ENCODE measurements at regions not wholly inside any gene's neighbourhood (a gene's known extent, or its start where the extent isn't known, plus 50 kb on each side); places are given as distances from the start of the nearest gene placed in this dataset.

GRCh38 chr13:111475488-111475887 is 155.0 kb downstream of the TEX29 start:
- Histone ChIP-seq H2AK5ac (ENCODE audit: insufficient read length, low read length) (no peak overlapping the region), H2BK15ac (ENCODE audit: low read depth, low read length) (no peak overlapping the region), H2BK20ac (ENCODE audit: low read depth, low read length, poor library complexity, severe bottlenecking) (no peak overlapping the region), H2BK120ac (ENCODE audit: low read depth, low read length, poor library complexity, severe bottlenecking) (no peak overlapping the region), H3K18ac (ENCODE audit: insufficient read length, low read depth, low read length) (no peak overlapping the region), H3K27ac (ENCODE audit: insufficient read length, low read depth, low read length) (no peak overlapping the region), H3T11ph (ENCODE audit: low read length) (no peak overlapping the region), H4K8ac (replicated peaks; ENCODE audit: insufficient read length, low read depth, low read length) (no peak overlapping the region), H3K27me3 (ENCODE audit: insufficient read depth, low read length) (no peaks in the 10 kb centered on the region), H4K91ac (ENCODE audit: insufficient read length, low read depth, low read length) (no peak overlapping the region), H4K5ac (ENCODE audit: insufficient read length, low read depth, low read length) (no peak overlapping the region), H3K56ac (ENCODE audit: insufficient read length, low read depth, low read length) (no peak overlapping the region), H3K79me1 (ENCODE audit: insufficient read depth, low read depth, low read length, poor library complexity, severe bottlenecking) (no peaks in the 10 kb centered on the region), H3K4me1 (ENCODE audit: insufficient read depth, low read length) (no peaks in the 10 kb centered on the region), H3K9me3 (ENCODE audit: control insufficient read depth, low read depth, low read length) (no peaks in the 10 kb centered on the region), H2AFZ (ENCODE audit: low read length) (no peak overlapping the region), H3K79me2 (ENCODE audit: insufficient read depth, low read length) (no peaks in the 10 kb centered on the region), H3K9ac (ENCODE audit: extremely low read depth, insufficient read length, low read length) (no peak overlapping the region), H3K23ac (ENCODE audit: insufficient read length, low read depth, low read length) (no peak overlapping the region), H2BK5ac (ENCODE audit: insufficient read length, low read length) (no peak overlapping the region), H4K20me1 (ENCODE audit: control insufficient read depth, insufficient read depth, insufficient read length) (no peaks in the 10 kb centered on the region), H3K4me2 (ENCODE audit: insufficient read depth, insufficient read length, low read length) (no peak overlapping the region), H3K4ac (ENCODE audit: low read depth, low read length) (no peak overlapping the region), H3K14ac (ENCODE audit: insufficient read depth, low read length) (no peak overlapping the region), H2BK12ac (ENCODE audit: insufficient read length, low read depth, low read length) (no peak overlapping the region), H3K23me2 (ENCODE audit: insufficient read length, low read depth, low read length, poor library complexity, severe bottlenecking) (no peaks in the 10 kb centered on the region)
- peaks cover 5% of the 10 kb centered on the region for H3K27me3 Mint-ChIP-seq (ENCODE audit: low read depth)
- no peaks in the 10 kb centered on the region for H3K9me3 Mint-ChIP-seq
- H3K36me3 Mint-ChIP-seq (ENCODE audit: insufficient read depth in 1 of 3, low read depth in 3 of 3) = no peaks in the 10 kb centered on the region; a peak in 1 of 7 replicates
- no peak overlapping the region for H3K4me3 Mint-ChIP-seq
- H3K4me1 Mint-ChIP-seq = peaks cover 3 to 4% of the 10 kb centered on the region in 2 experiments; a peak in 2 of 4 replicates
- WGBS (ENCODE audit: extremely low coverage, insufficient read length, low lambda C conversion rate) = no CpG with 5 or more reads among the region's 8 CpGs
- DNase-seq = no peak
- TF ChIP-seq CTCF (conservative IDR thresholded peaks at IDR 0.05) = no peak
- H3K27ac Mint-ChIP-seq = 0 out of 7 replicates have a peak overlapping the region, but pooled peaks of 1 of the 3 experiments have one; percentile 55
